HL-60 (cell line): ENCODE measurements at regions not wholly inside any gene's neighbourhood (a gene's known extent, or its start where the extent isn't known, plus 50 kb on each side); places are given as distances from the start of the nearest gene placed in this dataset.

ENCODE experiments used
- DNase-seq, 2 experiments: peaks; one replicate each; pipeline ENCODE4 v3.0.0-alpha.2; 2010 to 2020; ENCODE audit warnings: low read depth in 1 of 2, low spot score in 1 of 2
- H3K27ac ChIP-seq: fragments of 250-450 bp; sonication (Bioruptor Pico); replicated peaks from 2 replicates; pipeline ENCODE4 v1.5.1; 2020; ENCODE audit warnings: mild to moderate bottlenecking, moderate library complexity
- H3K27me3 ChIP-seq: fragments of 250-450 bp; sonication (Bioruptor Pico); 2 replicates; pipeline ENCODE4 v1.5.1; 2021; ENCODE audit warnings: mild to moderate bottlenecking, moderate library complexity; ENCODE audit not compliant: insufficient read depth, poor library complexity, severe bottlenecking
- H3K4me3 ChIP-seq: replicated peaks from 2 replicates; pipeline ENCODE4 v1.5.1; 2011; ENCODE audit warnings: mild to moderate bottlenecking, control low read depth, low read length; ENCODE audit not compliant: insufficient read depth
- GABPA ChIP-seq: IDR thresholded peaks from 2 replicates; pipeline ENCODE4 v1.6.1; 2012; ENCODE audit warnings: low read depth
- POLR2AphosphoS5 ChIP-seq: IDR thresholded peaks from 2 replicates; pipeline ENCODE4 v1.6.1; 2012; ENCODE audit warnings: low read depth
- SPI1 ChIP-seq: IDR thresholded peaks from 2 replicates; pipeline ENCODE4 v1.6.1; 2012; ENCODE audit warnings: low read depth, mild to moderate bottlenecking, borderline replicate concordance
- TF ChIP-seq, protein P1 (sequence below): IDR thresholded peaks from one replicate; pipeline ENCODE4 v1.5.1; 2011; ENCODE audit warnings: low read length, control low read depth, inconsistent platforms; ENCODE audit not compliant: insufficient read depth
- TF ChIP-seq, protein P2 (sequence below): IDR thresholded peaks from 2 replicates; pipeline ENCODE4 v1.6.1; 2012; ENCODE audit warnings: low read depth; ENCODE audit not compliant: insufficient replicate concordance

- Histone ChIP-seq H3K4me3 (no peak overlapping the region), H3K27me3 (no peaks in the 10 kb centered on the region), H3K27ac (no peak overlapping the region)
- no peak for TF ChIP-seq POLR2AphosphoS5
- no peak for TF ChIP-seq SPI1
- no peak for TF ChIP-seq GABPA
- TF ChIP-seq, protein P1, sequence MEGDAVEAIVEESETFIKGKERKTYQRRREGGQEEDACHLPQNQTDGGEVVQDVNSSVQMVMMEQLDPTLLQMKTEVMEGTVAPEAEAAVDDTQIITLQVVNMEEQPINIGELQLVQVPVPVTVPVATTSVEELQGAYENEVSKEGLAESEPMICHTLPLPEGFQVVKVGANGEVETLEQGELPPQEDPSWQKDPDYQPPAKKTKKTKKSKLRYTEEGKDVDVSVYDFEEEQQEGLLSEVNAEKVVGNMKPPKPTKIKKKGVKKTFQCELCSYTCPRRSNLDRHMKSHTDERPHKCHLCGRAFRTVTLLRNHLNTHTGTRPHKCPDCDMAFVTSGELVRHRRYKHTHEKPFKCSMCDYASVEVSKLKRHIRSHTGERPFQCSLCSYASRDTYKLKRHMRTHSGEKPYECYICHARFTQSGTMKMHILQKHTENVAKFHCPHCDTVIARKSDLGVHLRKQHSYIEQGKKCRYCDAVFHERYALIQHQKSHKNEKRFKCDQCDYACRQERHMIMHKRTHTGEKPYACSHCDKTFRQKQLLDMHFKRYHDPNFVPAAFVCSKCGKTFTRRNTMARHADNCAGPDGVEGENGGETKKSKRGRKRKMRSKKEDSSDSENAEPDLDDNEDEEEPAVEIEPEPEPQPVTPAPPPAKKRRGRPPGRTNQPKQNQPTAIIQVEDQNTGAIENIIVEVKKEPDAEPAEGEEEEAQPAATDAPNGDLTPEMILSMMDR = no peak
- TF ChIP-seq, protein P2, sequence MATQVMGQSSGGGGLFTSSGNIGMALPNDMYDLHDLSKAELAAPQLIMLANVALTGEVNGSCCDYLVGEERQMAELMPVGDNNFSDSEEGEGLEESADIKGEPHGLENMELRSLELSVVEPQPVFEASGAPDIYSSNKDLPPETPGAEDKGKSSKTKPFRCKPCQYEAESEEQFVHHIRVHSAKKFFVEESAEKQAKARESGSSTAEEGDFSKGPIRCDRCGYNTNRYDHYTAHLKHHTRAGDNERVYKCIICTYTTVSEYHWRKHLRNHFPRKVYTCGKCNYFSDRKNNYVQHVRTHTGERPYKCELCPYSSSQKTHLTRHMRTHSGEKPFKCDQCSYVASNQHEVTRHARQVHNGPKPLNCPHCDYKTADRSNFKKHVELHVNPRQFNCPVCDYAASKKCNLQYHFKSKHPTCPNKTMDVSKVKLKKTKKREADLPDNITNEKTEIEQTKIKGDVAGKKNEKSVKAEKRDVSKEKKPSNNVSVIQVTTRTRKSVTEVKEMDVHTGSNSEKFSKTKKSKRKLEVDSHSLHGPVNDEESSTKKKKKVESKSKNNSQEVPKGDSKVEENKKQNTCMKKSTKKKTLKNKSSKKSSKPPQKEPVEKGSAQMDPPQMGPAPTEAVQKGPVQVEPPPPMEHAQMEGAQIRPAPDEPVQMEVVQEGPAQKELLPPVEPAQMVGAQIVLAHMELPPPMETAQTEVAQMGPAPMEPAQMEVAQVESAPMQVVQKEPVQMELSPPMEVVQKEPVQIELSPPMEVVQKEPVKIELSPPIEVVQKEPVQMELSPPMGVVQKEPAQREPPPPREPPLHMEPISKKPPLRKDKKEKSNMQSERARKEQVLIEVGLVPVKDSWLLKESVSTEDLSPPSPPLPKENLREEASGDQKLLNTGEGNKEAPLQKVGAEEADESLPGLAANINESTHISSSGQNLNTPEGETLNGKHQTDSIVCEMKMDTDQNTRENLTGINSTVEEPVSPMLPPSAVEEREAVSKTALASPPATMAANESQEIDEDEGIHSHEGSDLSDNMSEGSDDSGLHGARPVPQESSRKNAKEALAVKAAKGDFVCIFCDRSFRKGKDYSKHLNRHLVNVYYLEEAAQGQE = no peak
- DNase-seq = no peak
These were observed 238.8 kb upstream of the DPH6 start for GRCh38 chr15:35784745-35785144.

GRCh38 chr15:35810007-35810406, 264.0 kb upstream of the DPH6 start:
- no peak overlapping the region for H3K27ac ChIP-seq
- H3K27me3 ChIP-seq = no peaks in the 10 kb centered on the region
- no peak overlapping the region for H3K4me3 ChIP-seq

GRCh38 chr15:35813573-35813972, 267.6 kb upstream of the DPH6 start:
- Histone ChIP-seq H3K27me3 (no peaks in the 10 kb centered on the region), H3K27ac (no peak overlapping the region), H3K4me3 (no peak overlapping the region)
- no peak for DNase-seq
- TF ChIP-seq, protein P2 = no peak
- TF ChIP-seq, protein P1 = no peak
- TF ChIP-seq SPI1 (no peak), GABPA (no peak), POLR2AphosphoS5 (no peak)

More at GRCh38 chr15:35810007-35810406, 264.0 kb upstream of the DPH6 start:
- TF ChIP-seq, protein P2 = no peak
- TF ChIP-seq, protein P1 = no peak
- TF ChIP-seq GABPA (no peak), SPI1 (no peak), POLR2AphosphoS5 (no peak)
- DNase-seq = no peak
